WI38 (cell line): ENCODE measurements at regions not wholly inside any gene's neighbourhood (a gene's known extent, or its start where the extent isn't known, plus 50 kb on each side); places are given as distances from the start of the nearest gene placed in this dataset.

Experiments
- H3K4me3 ChIP-seq: 2 replicates; pipeline ENCODE4 v1.5.1; 2011; ENCODE audit warnings: low read depth, mild to moderate bottlenecking, control low read depth, low read length
- TF ChIP-seq, protein P1 (sequence below): IDR thresholded peaks from 2 replicates; pipeline ENCODE4 v1.5.1; 2012; ENCODE audit warnings: low read depth, mild to moderate bottlenecking, control low read depth, low read length

DNA sequence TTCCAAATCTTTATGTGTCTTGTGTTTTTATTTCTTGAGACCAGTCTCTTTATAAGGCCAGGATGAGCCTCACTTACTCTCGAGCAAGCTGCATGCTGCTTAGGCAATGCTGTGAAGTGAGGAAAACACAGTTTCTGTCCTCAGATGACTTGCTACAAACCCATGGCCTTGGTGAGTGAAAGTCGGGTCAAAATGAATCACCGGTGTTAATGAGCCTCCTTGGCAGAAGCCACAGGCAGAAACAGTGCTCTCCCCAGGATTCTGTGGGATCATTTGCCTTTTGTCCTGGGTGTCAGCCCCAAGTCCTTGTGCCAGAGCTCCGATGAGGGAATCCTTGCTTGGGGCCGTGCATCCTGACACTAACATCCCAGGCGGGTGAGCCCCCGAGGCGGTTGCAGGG lies 482.5 kb downstream of the QKI start:
- TF ChIP-seq, protein P1, sequence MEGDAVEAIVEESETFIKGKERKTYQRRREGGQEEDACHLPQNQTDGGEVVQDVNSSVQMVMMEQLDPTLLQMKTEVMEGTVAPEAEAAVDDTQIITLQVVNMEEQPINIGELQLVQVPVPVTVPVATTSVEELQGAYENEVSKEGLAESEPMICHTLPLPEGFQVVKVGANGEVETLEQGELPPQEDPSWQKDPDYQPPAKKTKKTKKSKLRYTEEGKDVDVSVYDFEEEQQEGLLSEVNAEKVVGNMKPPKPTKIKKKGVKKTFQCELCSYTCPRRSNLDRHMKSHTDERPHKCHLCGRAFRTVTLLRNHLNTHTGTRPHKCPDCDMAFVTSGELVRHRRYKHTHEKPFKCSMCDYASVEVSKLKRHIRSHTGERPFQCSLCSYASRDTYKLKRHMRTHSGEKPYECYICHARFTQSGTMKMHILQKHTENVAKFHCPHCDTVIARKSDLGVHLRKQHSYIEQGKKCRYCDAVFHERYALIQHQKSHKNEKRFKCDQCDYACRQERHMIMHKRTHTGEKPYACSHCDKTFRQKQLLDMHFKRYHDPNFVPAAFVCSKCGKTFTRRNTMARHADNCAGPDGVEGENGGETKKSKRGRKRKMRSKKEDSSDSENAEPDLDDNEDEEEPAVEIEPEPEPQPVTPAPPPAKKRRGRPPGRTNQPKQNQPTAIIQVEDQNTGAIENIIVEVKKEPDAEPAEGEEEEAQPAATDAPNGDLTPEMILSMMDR: no peak
- H3K4me3 ChIP-seq: no peak overlapping the region

- no peak overlapping the region for H3K4me3 ChIP-seq
- TF ChIP-seq, protein P1: no peak
Observed at GRCh38 chr6:163895162-163895561, 480.6 kb downstream of the QKI start.

DNA sequence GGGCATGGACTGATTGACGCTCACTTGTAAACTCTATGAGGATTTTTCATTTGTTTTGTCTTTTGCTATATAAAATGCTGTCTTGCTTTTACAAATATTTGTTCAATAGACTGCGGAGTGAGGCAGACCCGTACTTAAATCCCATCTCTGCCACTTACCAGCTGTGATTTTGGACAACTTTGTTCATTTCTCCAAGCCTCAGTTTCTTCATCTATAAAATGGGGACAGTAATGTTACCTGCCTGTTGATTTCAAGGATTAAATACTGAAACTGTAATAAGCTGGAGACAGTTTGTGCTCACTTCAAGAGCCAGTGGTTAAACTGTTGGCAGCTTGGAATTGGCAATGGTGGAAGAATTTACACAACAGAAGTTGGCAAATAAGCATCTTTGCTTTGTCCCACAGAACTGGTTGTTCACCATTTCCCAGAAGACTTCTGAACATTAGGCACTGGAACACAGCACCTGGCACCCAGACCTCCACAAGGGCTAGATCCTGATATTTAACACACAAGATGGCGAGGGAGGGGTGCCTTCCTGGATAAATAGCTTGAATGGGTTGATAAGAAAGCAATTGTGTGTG lies 479.2 kb downstream of the QKI start:
- TF ChIP-seq, protein P1: no peak
- H3K4me3 ChIP-seq: no peak overlapping the region

DNA sequence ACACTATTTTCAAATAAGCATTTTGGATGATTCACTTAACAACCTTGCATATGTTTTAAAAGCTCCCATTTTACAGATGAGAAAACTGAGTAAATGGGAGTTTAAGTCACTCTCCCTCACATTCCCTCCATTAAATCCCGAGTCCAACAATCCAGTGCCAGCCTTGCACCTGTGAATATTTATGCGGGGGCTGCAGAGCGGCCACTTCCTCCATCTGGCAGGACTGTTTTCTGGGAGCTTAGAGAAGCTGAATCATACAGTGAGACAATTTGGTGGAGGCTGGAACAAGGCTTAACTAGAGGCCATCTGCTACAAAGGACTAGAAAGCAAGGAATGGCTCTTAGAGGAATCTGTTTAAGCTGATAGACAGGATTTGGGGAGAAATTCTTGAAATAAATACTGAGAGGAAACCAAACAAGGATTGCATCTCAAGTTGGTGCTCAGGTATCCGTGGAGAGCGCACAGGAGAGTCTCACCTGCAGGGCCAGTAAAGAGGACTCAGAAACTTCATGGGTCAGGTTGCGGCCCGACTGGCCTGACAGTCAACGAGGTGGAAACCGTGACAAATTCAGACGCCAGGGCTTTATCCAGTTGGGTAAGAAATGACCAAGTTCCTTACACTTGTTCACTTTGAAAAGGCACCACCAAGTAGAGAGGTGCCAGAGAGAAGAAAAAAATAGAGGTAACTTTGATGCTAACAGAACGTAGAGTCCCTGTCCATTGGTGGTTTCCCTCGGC lies 478.5 kb downstream of the QKI start:
- TF ChIP-seq, protein P1: no peak
- H3K4me3 ChIP-seq: no peak overlapping the region

DNA sequence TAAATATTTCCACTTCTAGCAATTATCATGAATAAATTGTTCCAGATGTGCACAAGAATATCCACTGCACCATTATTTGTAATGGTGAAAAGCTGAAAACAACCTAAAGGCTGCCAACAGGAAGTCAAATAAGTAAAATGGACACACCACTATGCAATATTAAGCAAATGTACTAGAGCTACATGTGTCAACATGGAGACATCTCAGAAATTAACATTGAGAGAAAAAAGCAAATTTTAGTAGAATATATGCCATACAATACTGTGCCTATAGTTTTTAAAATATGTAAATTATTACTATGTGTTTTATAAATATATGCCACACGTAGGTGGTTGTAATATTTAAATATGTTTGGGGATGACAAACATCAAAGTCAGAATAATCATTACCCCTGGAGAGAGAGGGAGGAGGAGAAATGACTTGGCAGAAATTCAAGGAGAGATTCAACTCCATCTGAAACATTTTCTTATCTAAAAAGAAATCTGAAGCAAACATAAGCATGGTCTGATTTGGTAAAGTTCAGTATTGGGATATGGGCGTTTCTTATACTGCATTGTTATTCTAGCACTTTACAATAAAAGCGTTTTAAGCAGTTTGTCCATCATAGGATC lies 475.5 kb downstream of the QKI start:
- TF ChIP-seq, protein P1: no peak
- H3K4me3 ChIP-seq: no peak overlapping the region

DNA sequence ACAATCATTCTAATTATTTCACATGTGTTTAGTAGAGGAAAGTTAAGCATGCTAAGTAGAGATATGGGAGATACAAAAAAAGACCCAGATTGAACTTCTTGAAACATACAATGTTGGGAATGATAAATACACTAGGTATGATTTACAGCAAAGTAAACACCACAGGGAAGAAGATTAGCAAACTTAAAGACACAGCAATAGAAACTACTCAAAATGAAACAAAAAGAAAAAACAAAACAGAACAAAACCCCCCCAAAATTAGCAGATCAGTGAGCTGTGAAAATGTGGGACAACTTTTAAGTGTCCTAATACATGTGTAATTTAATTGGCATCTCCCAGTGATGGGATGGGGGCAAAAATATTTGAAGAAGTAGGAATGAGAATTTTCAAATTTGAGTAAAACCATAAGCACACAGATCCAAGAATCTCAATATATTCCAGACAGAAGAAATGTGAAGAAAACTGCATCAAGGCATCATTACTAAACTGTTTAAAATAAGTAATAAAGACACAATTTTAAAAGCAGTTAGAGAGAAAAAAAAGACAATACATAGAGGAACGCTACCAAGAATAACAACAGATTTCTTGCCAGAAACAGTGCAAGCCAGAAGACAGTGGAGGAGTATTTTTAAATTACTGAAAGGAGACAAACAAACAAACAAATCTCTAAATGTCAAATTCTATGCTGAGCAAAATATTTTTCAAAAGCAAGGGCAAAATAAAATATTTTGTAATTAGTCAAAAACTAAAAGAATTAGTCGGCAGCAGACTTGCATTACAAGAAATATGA lies 473.7 kb downstream of the QKI start:
- TF ChIP-seq, protein P1: no peak
- H3K4me3 ChIP-seq: no peak overlapping the region
